ENCODE measurements at regions not wholly inside any gene's neighbourhood (a gene's known extent, or its start where the extent isn't known, plus 50 kb on each side); places are given as distances from the start of the nearest gene placed in this dataset.

- DNase-seq (ENCODE audit: low read depth) = no peak
- no peak for TF ChIP-seq CTCF (IDR thresholded peaks at IDR 0.05; ENCODE audit: control insufficient read depth, insufficient read depth, low read depth, low read length, missing control alignments)
- H3K4me3 ChIP-seq (ENCODE audit: control insufficient read depth, low read depth, low read length) = no peak overlapping the region
Measured at GRCh38 chr5:5967373-5967772, 411.0 kb downstream of the MED10 start.

GRCh38 chr5:5965132-5965531, 413.2 kb downstream of the MED10 start:
- no peak for TF ChIP-seq CTCF (IDR thresholded peaks at IDR 0.05; ENCODE audit: control insufficient read depth, insufficient read depth, low read depth, low read length, missing control alignments)
- DNase-seq (ENCODE audit: low read depth) = no peak
- H3K4me3 ChIP-seq (ENCODE audit: control insufficient read depth, low read depth, low read length) = no peak overlapping the region

- no peak for DNase-seq (ENCODE audit: low read depth)
- no peak for TF ChIP-seq CTCF (IDR thresholded peaks at IDR 0.05; ENCODE audit: control insufficient read depth, insufficient read depth, low read depth, low read length, missing control alignments)
- H3K4me3 ChIP-seq (ENCODE audit: control insufficient read depth, low read depth, low read length) = no peak overlapping the region
Measured at GRCh38 chr5:5964347-5964746, 414.0 kb downstream of the MED10 start.

- no peak for DNase-seq (ENCODE audit: low read depth)
- no peak for TF ChIP-seq CTCF (IDR thresholded peaks at IDR 0.05; ENCODE audit: control insufficient read depth, insufficient read depth, low read depth, low read length, missing control alignments)
- H3K4me3 ChIP-seq (ENCODE audit: control insufficient read depth, low read depth, low read length) = no peak overlapping the region
Measured at GRCh38 chr5:5957737-5958136, 420.6 kb downstream of the MED10 start.

GRCh38 chr5:5954275-5954598, 424.1 kb downstream of the MED10 start:
- DNase-seq (ENCODE audit: low read depth) = no peak
- TF ChIP-seq CTCF (IDR thresholded peaks at IDR 0.05; ENCODE audit: control insufficient read depth, insufficient read depth, low read depth, low read length, missing control alignments) = no peak
- no peak overlapping the region for H3K4me3 ChIP-seq (ENCODE audit: control insufficient read depth, low read depth, low read length)

GRCh38 chr5:5953584-5954274, 424.6 kb downstream of the MED10 start:
- H3K4me3 ChIP-seq (ENCODE audit: control insufficient read depth, low read depth, low read length) = no peak overlapping the region
- no peak for TF ChIP-seq CTCF (IDR thresholded peaks at IDR 0.05; ENCODE audit: control insufficient read depth, insufficient read depth, low read depth, low read length, missing control alignments)
- no peak for DNase-seq (ENCODE audit: low read depth)

- TF ChIP-seq CTCF (IDR thresholded peaks at IDR 0.05; ENCODE audit: control insufficient read depth, insufficient read depth, low read depth, low read length, missing control alignments) = no peak
- no peak overlapping the region for H3K4me3 ChIP-seq (ENCODE audit: control insufficient read depth, low read depth, low read length)
- no peak for DNase-seq (ENCODE audit: low read depth)
Measured at GRCh38 chr5:5951953-5952352, 426.4 kb downstream of the MED10 start.

All from AG09309 (cell line).